SK-N-SH (cell line): ENCODE measurements at regions not wholly inside any gene's neighbourhood (a gene's known extent, or its start where the extent isn't known, plus 50 kb on each side); places are given as distances from the start of the nearest gene placed in this dataset.

Experiments used
- CTCF ChIA-PET: fragments of 300-600, 350-600 bp; formaldehyde crosslinking; extraction: SDS; loops from one replicate; lab custom pipeline; 2021; lab: Yijun Ruan, JAX
- POLR2A ChIA-PET: fragments of 350-600 bp; sonication (Branson Sonifier 250); formaldehyde crosslinking; extraction: SDS; loops from one replicate; lab custom pipeline; 2020; ENCODE audit warnings: antibody characterized with exemption, inconsistent platforms; lab: Yijun Ruan, JAX
- DNase-seq: peaks from one replicate; pipeline ENCODE4 v3.0.0; 2012
- H2AFZ ChIP-seq: fragments of 200-600 bp; sonication (generic); 2 replicates; pipeline ENCODE4 v1.8.1; 2016; ENCODE audit warnings: antibody characterized with exemption, mild to moderate bottlenecking, low read depth
- H3F3A ChIP-seq: fragments of 200-600 bp; sonication (generic); replicated peaks from 2 replicates; pipeline ENCODE3; 2016; ENCODE audit warnings: antibody characterized with exemption, mild to moderate bottlenecking; ENCODE audit not compliant: insufficient read depth
- H3K27ac ChIP-seq, 2 experiments: fragments of 200-500 bp in 1 of 2; fragments of 200-600 bp in 1 of 2; sonication (Bioruptor generic) in 1 of 2; sonication (generic), shearing (Covaris generic) in 1 of 2; 2 replicates each; pipeline versions ENCODE4 v1.5.1 to v1.6.1; 2014 to 2016; ENCODE audit warnings: low read depth in 2 of 2, inconsistent platforms in 1 of 2, low read length in 1 of 2, mild to moderate bottlenecking in 1 of 2, mixed read lengths in 1 of 2
- H3K27me3 ChIP-seq: fragments of 200-600 bp; sonication (generic), shearing (Covaris generic); 2 replicates; pipeline ENCODE4 v1.6.1; 2016; ENCODE audit warnings: mixed run types; ENCODE audit not compliant: insufficient read depth
- H3K36me3 ChIP-seq, 2 experiments: fragments of 200-500 bp in 1 of 2; fragments of 200-600 bp in 1 of 2; sonication (Bioruptor generic) in 1 of 2; sonication (generic) in 1 of 2; replicated peaks in 1 of 2; 2 replicates each; pipeline versions ENCODE3 to v1.5.1; 2014 to 2016; ENCODE audit warnings: low read length in 1 of 2, mild to moderate bottlenecking in 1 of 2; ENCODE audit not compliant: insufficient read depth in 2 of 2, control insufficient read depth in 1 of 2
- H3K4me1 ChIP-seq, 2 experiments: fragments of 200-500 bp in 1 of 2; fragments of 200-600 bp in 1 of 2; sonication (Bioruptor generic) in 1 of 2; sonication (generic), shearing (Covaris generic) in 1 of 2; 2 replicates each; pipeline versions ENCODE4 v1.5.1 to v1.6.1; 2014 to 2016; ENCODE audit warnings: low read depth in 1 of 2, low read length in 1 of 2, mixed run types in 1 of 2; ENCODE audit not compliant: insufficient read depth in 2 of 2, control insufficient read depth in 1 of 2
- H3K4me2 ChIP-seq: fragments of 200-600 bp; sonication (generic), shearing (Covaris generic); 2 replicates; pipeline ENCODE4 v1.6.1; 2017; ENCODE audit warnings: mixed run types
- H3K4me3 ChIP-seq, 2 experiments: fragments of 200-500 bp in 1 of 2; fragments of 200-600 bp in 1 of 2; sonication (Bioruptor generic) in 1 of 2; sonication (generic), shearing (Covaris generic) in 1 of 2; 2 replicates each; pipeline versions ENCODE4 v1.5.1 to v1.8.1; 2014 to 2016; ENCODE audit warnings: low read depth in 2 of 2, inconsistent platforms in 1 of 2, low read length in 1 of 2, mild to moderate bottlenecking in 1 of 2, mixed read lengths in 1 of 2, moderate library complexity in 1 of 2
- H3K79me2 ChIP-seq: fragments of 200-600 bp; sonication (generic); 2 replicates; pipeline ENCODE4 v1.8.1; 2017; ENCODE audit warnings: mild to moderate bottlenecking; ENCODE audit not compliant: insufficient read depth
- H3K9ac ChIP-seq: fragments of 200-600 bp; sonication (generic); 2 replicates; pipeline ENCODE4 v1.6.1; 2017; ENCODE audit warnings: mixed run types
- H3K9me2 ChIP-seq: fragments of 200-600 bp; sonication (generic); 2 replicates; pipeline ENCODE4 v1.6.1; 2017; ENCODE audit warnings: mixed run types
- H3K9me3 ChIP-seq: fragments of 200-600 bp; sonication (generic); 2 replicates; pipeline ENCODE4 v1.6.1; 2017; ENCODE audit warnings: mixed run types, mild to moderate bottlenecking, moderate library complexity
- H4K20me1 ChIP-seq: fragments of 200-600 bp; sonication (generic); 2 replicates; pipeline ENCODE4 v1.6.1; 2017; ENCODE audit warnings: mild to moderate bottlenecking, mixed run types; ENCODE audit not compliant: insufficient read depth
- CHD2 ChIP-seq: fragments of 150-350 bp; IDR thresholded peaks from 2 replicates; pipeline ENCODE4 v1.6.1; 2018; ENCODE audit warnings: low read length; ENCODE audit not compliant: partially characterized antibody
- EP300 ChIP-seq, 2 experiments: IDR thresholded peaks; 2 replicates each; pipeline versions ENCODE4 v1.4.0 to v1.6.1; 2012; ENCODE audit warnings: borderline replicate concordance in 1 of 2, low read depth in 1 of 2, low read length in 1 of 2
- FOSL2 ChIP-seq: IDR thresholded peaks from 2 replicates; pipeline ENCODE4 v1.4.0; 2012; ENCODE audit warnings: low read depth, mild to moderate bottlenecking, moderate library complexity, borderline replicate concordance
- FOXJ3 ChIP-seq: sonication (generic); formaldehyde crosslinking; IDR thresholded peaks from 2 replicates; pipeline ENCODE4 v1.5.1; 2020; ENCODE audit warnings: mild to moderate bottlenecking, missing genetic modification reagents
- GATA2 ChIP-seq: sonication (generic); formaldehyde crosslinking; IDR thresholded peaks from 2 replicates; pipeline ENCODE4 v1.5.0; 2020; ENCODE audit warnings: mild to moderate bottlenecking, missing genetic modification reagents
- JUND ChIP-seq: IDR thresholded peaks from 2 replicates; pipeline ENCODE4 v1.4.0; 2012
- NFIC ChIP-seq: IDR thresholded peaks from 2 replicates; pipeline ENCODE4 v1.4.0; 2012; ENCODE audit warnings: borderline replicate concordance
- PBX3 ChIP-seq: IDR thresholded peaks from 2 replicates; pipeline ENCODE4; 2012
- RAD21 ChIP-seq: IDR thresholded peaks from 2 replicates; pipeline ENCODE4 v1.6.1; 2012; ENCODE audit warnings: mild to moderate bottlenecking, low read length
- RFX5 ChIP-seq: IDR thresholded peaks from 2 replicates; pipeline ENCODE4 v1.6.1; 2012; ENCODE audit warnings: mild to moderate bottlenecking, improper control_type of control experiment, low read length
- SIN3A ChIP-seq: IDR thresholded peaks from 2 replicates; pipeline ENCODE4 v1.6.1; 2012; ENCODE audit warnings: low read depth, mild to moderate bottlenecking, low read length, moderate library complexity, borderline replicate concordance
- WGBS: methylation state at CpG from one replicate; pipeline ENCODE4 v1.1.6; 2017; ENCODE audit warnings: low lambda C conversion rate; 5-methylcytosine and 5-hydroxymethylcytosine counted together
- TF ChIP-seq, protein P1 (sequence below): fragments of 150-350 bp; IDR thresholded peaks from 2 replicates; pipeline ENCODE4 v1.6.1; 2017; ENCODE audit warnings: antibody characterized with exemption, low read length, low read depth, borderline replicate concordance
- TF ChIP-seq, protein P2 (sequence below): IDR thresholded peaks from 2 replicates; pipeline ENCODE4 v1.4.0; 2012; ENCODE audit warnings: low read depth, borderline replicate concordance
- TF ChIP-seq, protein P3 (sequence below): IDR thresholded peaks from 2 replicates; pipeline ENCODE4 v1.4.0; 2012; ENCODE audit warnings: low read depth, borderline replicate concordance

- no peak for DNase-seq
- 34% methylated on average over 1 of the region's 1 CpG for WGBS
- H3K79me2 ChIP-seq, result no peaks in the 10 kb centered on the region
- no peak overlapping the region for H3K4me2 ChIP-seq
- TF ChIP-seq RAD21 (no peak), CHD2 (no peak), EP300 (IDR thresholded peaks at IDR 0.05; ENCODE audit: borderline replicate concordance in 1 of 2, low read depth in 1 of 2, low read length in 1 of 2) (no peak), RFX5 (no peak)
- H3K9me2 ChIP-seq, result no peaks in the 10 kb centered on the region
- H2AFZ ChIP-seq, result no peak overlapping the region
- no peaks in the 10 kb centered on the region for H3K36me3 ChIP-seq
- H3K4me3 ChIP-seq, result no peak overlapping the region
- no peak overlapping the region for H3K27ac ChIP-seq
- no peak overlapping the region for H3K9ac ChIP-seq
- no peaks in the 10 kb centered on the region for H3F3A ChIP-seq
- H3K9me3 ChIP-seq, result no peaks in the 10 kb centered on the region
- H4K20me1 ChIP-seq, result no peaks in the 10 kb centered on the region
- POLR2A ChIA-PET, result no interaction called here
- no peaks in the 10 kb centered on the region for H3K4me1 ChIP-seq
- CTCF ChIA-PET, result no interaction called here
- no peaks in the 10 kb centered on the region for H3K27me3 ChIP-seq
Measured at GRCh38 chr2:14563324-14563723, 69.2 kb upstream of the LRATD1 start.

DNA sequence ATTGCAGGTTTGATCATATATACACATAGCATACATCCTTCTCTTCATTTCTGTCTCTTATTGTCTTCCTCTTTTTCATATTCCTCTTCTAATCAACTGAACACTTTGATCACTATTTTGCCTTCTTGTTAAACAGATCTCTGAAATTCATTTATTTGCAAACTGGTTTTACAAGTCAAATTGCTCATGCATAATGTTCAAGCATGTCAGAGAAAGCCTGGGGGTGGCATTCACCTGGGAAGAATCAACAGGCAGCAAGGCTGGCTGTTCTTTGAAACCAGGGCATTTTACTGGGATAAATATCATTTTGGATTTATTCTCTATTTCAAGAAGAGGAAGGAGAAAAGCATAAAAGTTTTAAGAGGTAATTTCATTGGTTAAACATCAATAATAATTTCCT is 66.9 kb upstream of the LRATD1 start:
- CTCF ChIA-PET, result no interaction called here
- Histone ChIP-seq H3K9me2 (no peaks in the 10 kb centered on the region), H3K9me3 (no peaks in the 10 kb centered on the region), H3K4me2 (no peak overlapping the region), H2AFZ (no peak overlapping the region), H3K79me2 (no peaks in the 10 kb centered on the region), H3K36me3 (no peaks in the 10 kb centered on the region), H3K4me1 (no peaks in the 10 kb centered on the region), H3K9ac (no peak overlapping the region), H3F3A (no peaks in the 10 kb centered on the region), H3K27ac (no peak overlapping the region), H3K4me3 (no peak overlapping the region), H3K27me3 (no peaks in the 10 kb centered on the region), H4K20me1 (no peaks in the 10 kb centered on the region)
- no peak for TF ChIP-seq FOXJ3 (CRISPR knock-in tag)
- no peak for TF ChIP-seq FOSL2
- TF ChIP-seq, protein P1, sequence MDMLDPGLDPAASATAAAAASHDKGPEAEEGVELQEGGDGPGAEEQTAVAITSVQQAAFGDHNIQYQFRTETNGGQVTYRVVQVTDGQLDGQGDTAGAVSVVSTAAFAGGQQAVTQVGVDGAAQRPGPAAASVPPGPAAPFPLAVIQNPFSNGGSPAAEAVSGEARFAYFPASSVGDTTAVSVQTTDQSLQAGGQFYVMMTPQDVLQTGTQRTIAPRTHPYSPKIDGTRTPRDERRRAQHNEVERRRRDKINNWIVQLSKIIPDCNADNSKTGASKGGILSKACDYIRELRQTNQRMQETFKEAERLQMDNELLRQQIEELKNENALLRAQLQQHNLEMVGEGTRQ, result no peak
- no peak for TF ChIP-seq JUND
- no peak for TF ChIP-seq SIN3A
- no peak for TF ChIP-seq CHD2
- TF ChIP-seq, protein P2, sequence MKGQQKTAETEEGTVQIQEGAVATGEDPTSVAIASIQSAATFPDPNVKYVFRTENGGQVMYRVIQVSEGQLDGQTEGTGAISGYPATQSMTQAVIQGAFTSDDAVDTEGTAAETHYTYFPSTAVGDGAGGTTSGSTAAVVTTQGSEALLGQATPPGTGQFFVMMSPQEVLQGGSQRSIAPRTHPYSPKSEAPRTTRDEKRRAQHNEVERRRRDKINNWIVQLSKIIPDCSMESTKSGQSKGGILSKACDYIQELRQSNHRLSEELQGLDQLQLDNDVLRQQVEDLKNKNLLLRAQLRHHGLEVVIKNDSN, result no peak
- TF ChIP-seq EP300 (IDR thresholded peaks at IDR 0.05; ENCODE audit: borderline replicate concordance in 1 of 2, low read depth in 1 of 2, low read length in 1 of 2), result no peak
- no peak for TF ChIP-seq PBX3
- no peak for TF ChIP-seq NFIC
- TF ChIP-seq, protein P3, sequence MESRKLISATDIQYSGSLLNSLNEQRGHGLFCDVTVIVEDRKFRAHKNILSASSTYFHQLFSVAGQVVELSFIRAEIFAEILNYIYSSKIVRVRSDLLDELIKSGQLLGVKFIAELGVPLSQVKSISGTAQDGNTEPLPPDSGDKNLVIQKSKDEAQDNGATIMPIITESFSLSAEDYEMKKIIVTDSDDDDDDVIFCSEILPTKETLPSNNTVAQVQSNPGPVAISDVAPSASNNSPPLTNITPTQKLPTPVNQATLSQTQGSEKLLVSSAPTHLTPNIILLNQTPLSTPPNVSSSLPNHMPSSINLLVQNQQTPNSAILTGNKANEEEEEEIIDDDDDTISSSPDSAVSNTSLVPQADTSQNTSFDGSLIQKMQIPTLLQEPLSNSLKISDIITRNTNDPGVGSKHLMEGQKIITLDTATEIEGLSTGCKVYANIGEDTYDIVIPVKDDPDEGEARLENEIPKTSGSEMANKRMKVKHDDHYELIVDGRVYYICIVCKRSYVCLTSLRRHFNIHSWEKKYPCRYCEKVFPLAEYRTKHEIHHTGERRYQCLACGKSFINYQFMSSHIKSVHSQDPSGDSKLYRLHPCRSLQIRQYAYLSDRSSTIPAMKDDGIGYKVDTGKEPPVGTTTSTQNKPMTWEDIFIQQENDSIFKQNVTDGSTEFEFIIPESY, result no peak
- no peak for TF ChIP-seq GATA2 (CRISPR knock-in tag)
- POLR2A ChIA-PET, result no interaction called here
- DNase-seq, result no peak
